MCF 10A (cell line): ENCODE measurements at regions not wholly inside any gene's neighbourhood (a gene's known extent, or its start where the extent isn't known, plus 50 kb on each side); places are given as distances from the start of the nearest gene placed in this dataset.

Experiments
- BruUV-seq: library from RNA; stranded (reverse); fragments of 400-500 nt; replicated peaks from 2 replicates; lab custom pipeline; 2021; lab: Mats Ljungman, UMichigan
- CTCF ChIA-PET: fragments of 300-600 bp; sonication (Branson Sonifier 250); formaldehyde crosslinking; extraction: SDS; loops from one replicate; lab custom pipeline; 2021; ENCODE audit warnings: antibody characterized with exemption, inconsistent platforms; lab: Yijun Ruan, JAX
- POLR2A ChIA-PET: fragments of 300-600, 350-650 bp; sonication (Branson Sonifier 250); formaldehyde crosslinking; extraction: SDS; loops from one replicate; lab custom pipeline; 2020; ENCODE audit warnings: antibody characterized with exemption, inconsistent platforms; lab: Yijun Ruan, JAX
- DNase-seq: peaks from one replicate; pipeline ENCODE4 v3.0.0-alpha.2; 2018; ENCODE audit not compliant: unreplicated experiment
- H3K27ac Mint-ChIP-seq: one replicate; pipeline ENCODE4 v1.8.0; 2022; ENCODE audit warnings: mild to moderate bottlenecking, low read depth, mixed read lengths; ENCODE audit not compliant: unreplicated experiment
- H3K27me3 Mint-ChIP-seq: one replicate; pipeline ENCODE4 v1.8.0; 2022; ENCODE audit warnings: mixed read lengths; ENCODE audit not compliant: insufficient read depth, unreplicated experiment
- H3K36me3 Mint-ChIP-seq: one replicate; pipeline ENCODE4 v1.8.0; 2022; ENCODE audit warnings: mild to moderate bottlenecking, moderate library complexity, mixed read lengths; ENCODE audit not compliant: insufficient read depth, unreplicated experiment
- H3K4me1 Mint-ChIP-seq: one replicate; pipeline ENCODE4 v1.8.0; 2022; ENCODE audit warnings: mixed read lengths; ENCODE audit not compliant: insufficient read depth, unreplicated experiment
- H3K4me3 Mint-ChIP-seq: one replicate; pipeline ENCODE4 v1.8.0; 2022; ENCODE audit warnings: mild to moderate bottlenecking, moderate library complexity, mixed read lengths; ENCODE audit not compliant: unreplicated experiment
- H3K9me3 Mint-ChIP-seq: one replicate; pipeline ENCODE4 v1.8.0; 2022; ENCODE audit warnings: mixed read lengths; ENCODE audit not compliant: unreplicated experiment
- intact Hi-C: fragments of 100-400 bp; cut with micrococcal nuclease; formaldehyde crosslinking; loops from 2 replicates; pipeline ENCODE4 v1.14.1; 2022
- TF ChIP-seq, protein P1 (sequence below): fragments of 200-600 bp; IDR thresholded peaks from one replicate; pipeline ENCODE4 v1.8.0; 2022; ENCODE audit warnings: antibody characterized with exemption, mild to moderate bottlenecking; ENCODE audit not compliant: unreplicated experiment

DNA sequence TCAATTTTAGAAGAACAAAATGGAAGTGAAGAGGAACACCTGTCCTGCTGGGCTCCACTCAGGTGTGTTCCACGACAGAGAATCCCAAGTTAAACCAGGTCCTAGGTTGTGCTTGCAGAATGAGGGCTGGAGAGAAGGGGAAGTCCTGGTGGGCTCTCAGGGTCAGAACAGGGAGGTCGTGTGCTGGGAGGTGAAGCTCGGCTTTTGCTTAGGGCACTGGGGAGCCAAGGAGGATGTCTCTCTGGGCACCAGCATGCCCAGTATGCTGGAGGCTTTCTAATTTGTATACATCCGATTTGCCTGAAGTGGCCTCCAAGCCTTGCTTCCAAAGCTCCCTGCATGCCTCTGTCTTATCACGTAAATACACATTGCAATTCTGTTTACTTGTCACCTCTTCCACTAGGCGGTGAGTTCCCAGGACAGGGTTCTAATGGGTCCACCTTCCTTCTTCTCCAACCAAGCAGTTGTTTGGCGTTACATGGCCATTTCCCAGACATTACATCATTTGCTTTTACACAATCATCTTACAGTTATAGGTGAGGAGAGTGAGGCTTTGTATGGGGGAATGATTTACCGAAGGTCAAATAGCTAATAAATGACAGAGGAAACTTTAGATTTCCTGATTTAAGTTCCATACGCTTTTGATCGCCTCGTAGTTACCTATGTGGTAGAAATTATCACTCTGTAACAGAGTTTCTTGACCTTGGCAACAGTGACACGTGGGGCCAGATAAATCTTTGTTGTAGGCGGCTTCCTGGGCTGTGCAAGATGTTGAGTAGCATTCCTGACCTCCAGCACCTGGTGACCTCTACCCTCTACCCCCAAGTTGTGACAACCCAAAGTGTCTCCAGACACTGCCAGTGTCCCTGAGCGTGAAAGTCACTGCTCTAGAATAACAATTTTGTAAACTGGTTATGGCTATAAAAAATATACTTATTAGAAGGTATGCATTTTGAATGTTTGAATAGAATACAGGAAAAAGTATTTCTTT lies 901.5 kb downstream of the TBC1D22A start:
- BruUV-seq = no TSS peak
- no peak overlapping the region for H3K4me3 Mint-ChIP-seq
- no peak overlapping the region for H3K27ac Mint-ChIP-seq
- H3K9me3 Mint-ChIP-seq = peaks cover 27% of the 10 kb centered on the region
- peaks cover 6% of the 10 kb centered on the region for H3K4me1 Mint-ChIP-seq
- no peak for DNase-seq
- intact Hi-C loops = no loop called here
- H3K27me3 Mint-ChIP-seq = no peaks in the 10 kb centered on the region
- ChIA-PET POLR2A (interaction anchor here (0.7 kb wide), 1 partner anchor 8 kb away, joined by 3 read pairs; no protein-coding TSS in a partner anchor), CTCF (interaction anchor here (0.6 kb wide), 1 partner anchor 30 kb away, joined by 3 read pairs; no protein-coding TSS in a partner anchor)
- H3K36me3 Mint-ChIP-seq = no peaks in the 10 kb centered on the region
- TF ChIP-seq, protein P1, sequence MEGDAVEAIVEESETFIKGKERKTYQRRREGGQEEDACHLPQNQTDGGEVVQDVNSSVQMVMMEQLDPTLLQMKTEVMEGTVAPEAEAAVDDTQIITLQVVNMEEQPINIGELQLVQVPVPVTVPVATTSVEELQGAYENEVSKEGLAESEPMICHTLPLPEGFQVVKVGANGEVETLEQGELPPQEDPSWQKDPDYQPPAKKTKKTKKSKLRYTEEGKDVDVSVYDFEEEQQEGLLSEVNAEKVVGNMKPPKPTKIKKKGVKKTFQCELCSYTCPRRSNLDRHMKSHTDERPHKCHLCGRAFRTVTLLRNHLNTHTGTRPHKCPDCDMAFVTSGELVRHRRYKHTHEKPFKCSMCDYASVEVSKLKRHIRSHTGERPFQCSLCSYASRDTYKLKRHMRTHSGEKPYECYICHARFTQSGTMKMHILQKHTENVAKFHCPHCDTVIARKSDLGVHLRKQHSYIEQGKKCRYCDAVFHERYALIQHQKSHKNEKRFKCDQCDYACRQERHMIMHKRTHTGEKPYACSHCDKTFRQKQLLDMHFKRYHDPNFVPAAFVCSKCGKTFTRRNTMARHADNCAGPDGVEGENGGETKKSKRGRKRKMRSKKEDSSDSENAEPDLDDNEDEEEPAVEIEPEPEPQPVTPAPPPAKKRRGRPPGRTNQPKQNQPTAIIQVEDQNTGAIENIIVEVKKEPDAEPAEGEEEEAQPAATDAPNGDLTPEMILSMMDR = no peak

DNA sequence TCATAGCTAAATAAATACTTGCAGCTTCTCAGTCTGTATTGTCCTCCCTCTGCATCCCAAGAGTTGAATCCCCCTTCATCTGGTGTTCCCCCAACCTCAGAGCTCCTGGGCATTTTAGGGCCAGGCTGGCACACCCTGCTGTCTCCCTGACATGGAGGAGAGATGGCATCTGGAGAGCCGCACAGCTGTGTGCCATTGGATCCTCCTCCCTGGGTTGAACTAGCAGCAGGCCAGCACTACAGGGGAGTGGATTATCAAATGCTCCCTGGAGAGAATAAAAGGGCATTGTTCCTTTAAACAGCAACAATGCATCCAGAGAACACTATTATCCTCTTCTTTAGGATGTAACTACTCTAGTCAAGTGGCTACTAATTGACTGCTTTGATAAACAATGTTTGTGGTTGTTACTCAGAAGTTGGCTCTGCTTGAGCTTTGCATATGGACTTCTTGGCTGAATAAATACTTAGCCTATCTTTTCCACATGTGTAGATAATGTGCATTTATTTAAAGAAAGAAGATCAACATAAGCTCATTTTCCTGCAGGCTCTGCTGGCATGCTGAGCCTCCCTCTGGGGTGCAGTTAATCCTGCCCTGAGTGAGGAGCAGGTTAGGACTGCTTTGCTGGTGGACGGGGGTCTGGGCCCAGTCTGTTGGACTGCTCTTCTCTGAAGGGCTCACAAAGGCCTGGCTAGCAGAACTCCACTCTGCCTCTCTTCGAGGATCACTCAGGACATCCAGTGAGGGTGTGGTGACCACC lies 897.2 kb downstream of the TBC1D22A start:
- ChIA-PET CTCF (interaction anchor here (0.6 kb wide), 1 partner anchor 122 kb away, joined by 3 read pairs; no protein-coding TSS in a partner anchor), POLR2A (no interaction called here)
- DNase-seq = no peak
- no peak overlapping the region for H3K4me3 Mint-ChIP-seq
- H3K27me3 Mint-ChIP-seq = no peaks in the 10 kb centered on the region
- H3K9me3 Mint-ChIP-seq = peaks cover 20% of the 10 kb centered on the region
- no peak overlapping the region for H3K27ac Mint-ChIP-seq
- intact Hi-C loops = no loop called here
- no peaks in the 10 kb centered on the region for H3K36me3 Mint-ChIP-seq
- no TSS peak for BruUV-seq
- TF ChIP-seq, protein P1 = no peak
- H3K4me1 Mint-ChIP-seq = no peaks in the 10 kb centered on the region

DNA sequence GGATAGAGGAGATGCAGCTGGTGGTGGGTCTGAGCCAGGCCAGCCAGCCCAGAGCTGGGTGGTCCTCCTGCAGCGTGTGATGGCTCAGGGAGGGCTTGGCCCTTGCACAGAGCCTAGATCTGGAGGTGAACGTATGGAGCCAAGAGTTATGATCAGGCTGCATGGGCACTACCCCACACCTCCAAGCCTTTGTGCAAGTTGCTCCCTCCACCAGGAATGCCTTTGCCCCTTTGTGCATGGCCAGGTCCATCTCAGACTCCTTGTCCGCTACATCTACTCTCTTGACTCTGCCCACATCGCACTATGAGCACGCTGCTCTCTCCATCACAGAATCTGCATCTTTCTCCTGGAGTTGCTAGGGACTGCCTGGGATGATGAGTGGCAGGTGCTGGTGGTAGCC lies 895.7 kb downstream of the TBC1D22A start:
- Mint-ChIP-seq H3K4me1 (no peaks in the 10 kb centered on the region), H3K4me3 (no peak overlapping the region), H3K27ac (no peak overlapping the region), H3K9me3 (peaks cover 19% of the 10 kb centered on the region), H3K36me3 (no peaks in the 10 kb centered on the region), H3K27me3 (no peaks in the 10 kb centered on the region)
- BruUV-seq = no TSS peak
- TF ChIP-seq, protein P1 = no peak
- no peak for DNase-seq
- intact Hi-C loops = no loop called here
- ChIA-PET POLR2A (interaction anchor here (0.7 kb wide), 1 partner anchor 17 kb away, joined by 4 read pairs; no protein-coding TSS in a partner anchor), CTCF (no interaction called here)

DNA sequence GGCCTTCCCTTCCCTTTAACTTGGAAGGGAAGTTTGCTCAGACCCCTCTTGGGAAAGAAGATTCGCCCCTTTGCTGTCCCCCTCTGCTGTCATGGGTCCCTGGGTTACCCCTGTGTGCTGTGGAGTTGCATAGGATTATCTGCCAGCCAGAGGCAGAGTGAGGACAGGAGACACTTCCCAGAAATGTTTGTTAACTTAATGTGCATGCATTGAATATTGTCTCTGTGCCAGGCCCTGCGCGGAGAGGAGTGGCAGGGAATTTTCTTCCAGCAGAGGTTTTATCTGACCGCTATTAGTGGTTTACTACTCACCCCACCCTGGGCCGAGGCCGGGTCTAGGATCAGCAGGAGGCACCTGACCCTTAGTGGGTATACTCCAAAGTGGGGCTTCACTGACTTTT lies 894.8 kb downstream of the TBC1D22A start:
- TF ChIP-seq, protein P1 = no peak
- H3K27me3 Mint-ChIP-seq = no peaks in the 10 kb centered on the region
- CTCF ChIA-PET = no interaction called here
- H3K27ac Mint-ChIP-seq = no peak overlapping the region
- no peak for DNase-seq
- H3K36me3 Mint-ChIP-seq = no peaks in the 10 kb centered on the region
- no TSS peak for BruUV-seq
- H3K4me3 Mint-ChIP-seq = no peak overlapping the region
- POLR2A ChIA-PET = no interaction called here
- H3K9me3 Mint-ChIP-seq = peaks cover 19% of the 10 kb centered on the region
- intact Hi-C loops = no loop called here
- H3K4me1 Mint-ChIP-seq = no peaks in the 10 kb centered on the region
